Testis (tissue), 2 donors: ENCODE measurements at regions not wholly inside any gene's neighbourhood (a gene's known extent, or its start where the extent isn't known, plus 50 kb on each side); places are given as distances from the start of the nearest gene placed in this dataset.

Experiments
- POLR2A ChIP-seq: fragments of 450-650 bp; IDR thresholded peaks from one replicate; pipeline ENCODE4 v1.6.1; 2017; ENCODE audit warnings: antibody characterized with exemption, mild to moderate bottlenecking, moderate library complexity
- TF ChIP-seq, protein P1 (sequence below), 3 experiments: fragments of 450-650 bp in 2 of 3; fragments of 200-600 bp in 1 of 3; sonication (generic) in 1 of 3; IDR thresholded peaks; one replicate each; pipeline ENCODE4 v1.5.1; 2016 to 2019; ENCODE audit warnings: antibody characterized with exemption in 3 of 3, mild to moderate bottlenecking in 2 of 3, moderate library complexity in 1 of 3

DNA sequence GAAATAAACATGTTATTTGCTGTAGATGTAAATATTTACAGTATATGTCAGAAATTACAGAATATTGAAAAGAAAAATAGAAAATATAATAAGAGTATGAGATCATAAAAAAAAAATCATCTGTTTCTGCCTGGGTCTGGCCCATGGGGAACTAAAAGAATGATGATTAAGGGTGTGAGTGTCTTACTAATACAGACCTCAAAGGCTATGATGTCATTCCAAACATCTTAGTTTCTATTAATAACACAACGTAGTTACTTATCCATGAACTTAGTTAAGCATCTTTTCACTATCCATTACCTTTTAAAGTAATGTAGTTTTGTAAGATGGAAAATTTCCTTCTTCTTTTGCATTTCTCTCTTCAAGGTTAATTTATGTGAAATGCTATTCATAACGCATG, 542.7 kb upstream of the TSPY4 start:
- TF ChIP-seq, protein P1, sequence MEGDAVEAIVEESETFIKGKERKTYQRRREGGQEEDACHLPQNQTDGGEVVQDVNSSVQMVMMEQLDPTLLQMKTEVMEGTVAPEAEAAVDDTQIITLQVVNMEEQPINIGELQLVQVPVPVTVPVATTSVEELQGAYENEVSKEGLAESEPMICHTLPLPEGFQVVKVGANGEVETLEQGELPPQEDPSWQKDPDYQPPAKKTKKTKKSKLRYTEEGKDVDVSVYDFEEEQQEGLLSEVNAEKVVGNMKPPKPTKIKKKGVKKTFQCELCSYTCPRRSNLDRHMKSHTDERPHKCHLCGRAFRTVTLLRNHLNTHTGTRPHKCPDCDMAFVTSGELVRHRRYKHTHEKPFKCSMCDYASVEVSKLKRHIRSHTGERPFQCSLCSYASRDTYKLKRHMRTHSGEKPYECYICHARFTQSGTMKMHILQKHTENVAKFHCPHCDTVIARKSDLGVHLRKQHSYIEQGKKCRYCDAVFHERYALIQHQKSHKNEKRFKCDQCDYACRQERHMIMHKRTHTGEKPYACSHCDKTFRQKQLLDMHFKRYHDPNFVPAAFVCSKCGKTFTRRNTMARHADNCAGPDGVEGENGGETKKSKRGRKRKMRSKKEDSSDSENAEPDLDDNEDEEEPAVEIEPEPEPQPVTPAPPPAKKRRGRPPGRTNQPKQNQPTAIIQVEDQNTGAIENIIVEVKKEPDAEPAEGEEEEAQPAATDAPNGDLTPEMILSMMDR (IDR thresholded peaks at IDR 0.05), result no peak
- TF ChIP-seq POLR2A, result no peak
